MCF 10A (cell line): ENCODE measurements at regions not wholly inside any gene's neighbourhood (a gene's known extent, or its start where the extent isn't known, plus 50 kb on each side); places are given as distances from the start of the nearest gene placed in this dataset.

ENCODE experiments used
- BruUV-seq: library from RNA; stranded (reverse); fragments of 400-500 nt; replicated peaks from 2 replicates; lab custom pipeline; 2021; lab: Mats Ljungman, UMichigan
- CTCF ChIA-PET: fragments of 300-600 bp; sonication (Branson Sonifier 250); formaldehyde crosslinking; extraction: SDS; loops from one replicate; lab custom pipeline; 2021; ENCODE audit warnings: antibody characterized with exemption, inconsistent platforms; lab: Yijun Ruan, JAX
- POLR2A ChIA-PET: fragments of 300-600, 350-650 bp; sonication (Branson Sonifier 250); formaldehyde crosslinking; extraction: SDS; loops from one replicate; lab custom pipeline; 2020; ENCODE audit warnings: antibody characterized with exemption, inconsistent platforms; lab: Yijun Ruan, JAX
- DNase-seq: peaks from one replicate; pipeline ENCODE4 v3.0.0-alpha.2; 2018; ENCODE audit not compliant: unreplicated experiment
- H3K27ac Mint-ChIP-seq: one replicate; pipeline ENCODE4 v1.8.0; 2022; ENCODE audit warnings: mild to moderate bottlenecking, low read depth, mixed read lengths; ENCODE audit not compliant: unreplicated experiment
- H3K27me3 Mint-ChIP-seq: one replicate; pipeline ENCODE4 v1.8.0; 2022; ENCODE audit warnings: mixed read lengths; ENCODE audit not compliant: insufficient read depth, unreplicated experiment
- H3K36me3 Mint-ChIP-seq: one replicate; pipeline ENCODE4 v1.8.0; 2022; ENCODE audit warnings: mild to moderate bottlenecking, moderate library complexity, mixed read lengths; ENCODE audit not compliant: insufficient read depth, unreplicated experiment
- H3K4me1 Mint-ChIP-seq: one replicate; pipeline ENCODE4 v1.8.0; 2022; ENCODE audit warnings: mixed read lengths; ENCODE audit not compliant: insufficient read depth, unreplicated experiment
- H3K4me3 Mint-ChIP-seq: one replicate; pipeline ENCODE4 v1.8.0; 2022; ENCODE audit warnings: mild to moderate bottlenecking, moderate library complexity, mixed read lengths; ENCODE audit not compliant: unreplicated experiment
- H3K9me3 Mint-ChIP-seq: one replicate; pipeline ENCODE4 v1.8.0; 2022; ENCODE audit warnings: mixed read lengths; ENCODE audit not compliant: unreplicated experiment
- CTCF ChIP-seq: fragments of 200-600 bp; IDR thresholded peaks from one replicate; pipeline ENCODE4 v1.8.0; 2022; ENCODE audit warnings: antibody characterized with exemption, mild to moderate bottlenecking; ENCODE audit not compliant: unreplicated experiment
- intact Hi-C: fragments of 100-400 bp; cut with micrococcal nuclease; formaldehyde crosslinking; loops from 2 replicates; pipeline ENCODE4 v1.14.1; 2022

DNA sequence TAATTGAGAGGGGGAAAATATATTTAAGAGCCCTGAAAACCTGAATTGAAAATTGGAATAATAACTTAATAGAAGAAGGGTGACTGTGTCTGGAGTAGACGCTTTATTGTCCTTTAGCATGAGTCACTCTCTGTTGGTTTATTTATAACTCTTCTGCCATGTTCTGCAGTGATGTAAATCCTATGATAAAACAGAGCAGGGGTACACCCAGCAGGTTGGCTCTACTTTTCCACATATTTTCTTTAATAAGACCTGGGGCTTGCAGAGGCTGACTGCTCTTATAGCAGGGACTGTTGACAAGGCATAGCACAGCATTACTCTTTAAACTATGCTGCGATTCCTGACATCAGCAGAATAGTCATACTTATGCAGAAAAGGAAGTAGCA lies 389.9 kb upstream of the PCDH9 start:
- TF ChIP-seq CTCF = no peak
- peak overlapping the region; percentile 8 for H3K27ac Mint-ChIP-seq
- H3K36me3 Mint-ChIP-seq = no peaks in the 10 kb centered on the region
- ChIA-PET POLR2A (interaction anchor here (0.6 kb wide), 1 partner anchor 787 kb away, joined by 3 read pairs; no protein-coding TSS in a partner anchor), CTCF (interaction anchor here (0.6 kb wide), 2 partner anchors 80 to 203 kb away, joined by 4 to 6 read pairs; no protein-coding TSS in a partner anchor)
- intact Hi-C loops = no loop called here
- BruUV-seq = no TSS peak
- no peaks in the 10 kb centered on the region for H3K9me3 Mint-ChIP-seq
- H3K4me1 Mint-ChIP-seq = peaks cover 23% of the 10 kb centered on the region
- no peak overlapping the region for H3K4me3 Mint-ChIP-seq
- H3K27me3 Mint-ChIP-seq = no peaks in the 10 kb centered on the region
- peak; percentile 45 for DNase-seq

DNA sequence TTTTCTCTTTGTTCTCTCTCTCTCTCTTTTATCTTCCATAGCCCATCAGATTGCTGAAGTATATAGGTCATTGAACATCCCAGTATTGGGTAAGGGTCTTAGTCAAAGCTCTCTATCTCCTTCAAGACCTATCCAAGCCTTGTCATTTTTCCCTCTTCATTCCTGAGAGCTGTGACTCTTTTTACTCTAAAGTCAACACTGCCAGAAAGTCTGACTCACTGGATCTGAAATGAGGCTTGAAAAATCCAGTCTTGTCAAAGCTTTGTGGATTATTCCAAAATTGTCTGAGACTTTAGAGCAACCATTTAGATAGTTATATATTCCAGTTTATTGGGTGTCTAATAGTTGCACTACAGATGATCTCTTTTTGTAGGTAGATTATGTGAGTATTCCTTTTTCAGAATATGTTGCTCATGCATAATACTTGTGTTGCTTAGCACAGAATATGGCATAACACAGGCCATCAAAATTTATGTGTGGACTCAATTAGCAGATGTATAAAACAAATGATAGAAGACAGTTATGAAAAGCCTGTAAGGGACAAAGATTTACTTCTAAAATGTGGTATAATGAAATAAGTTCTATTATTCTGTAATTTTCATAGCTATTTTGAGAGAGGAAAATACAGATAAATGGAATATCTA lies 389.3 kb upstream of the PCDH9 start:
- Mint-ChIP-seq H3K27ac (peak overlapping the region; percentile 8), H3K27me3 (no peaks in the 10 kb centered on the region), H3K36me3 (no peaks in the 10 kb centered on the region), H3K4me1 (peaks cover 23% of the 10 kb centered on the region), H3K4me3 (no peak overlapping the region), H3K9me3 (no peaks in the 10 kb centered on the region)
- CTCF ChIA-PET = interaction anchor here (0.5 to 0.7 kb wide), 3 partner anchors 79 to 663 kb away, joined by 3 to 4 read pairs (median 4); no protein-coding TSS in a partner anchor
- POLR2A ChIA-PET = interaction anchor here (0.6 kb wide), 1 partner anchor 787 kb away, joined by 3 read pairs; no protein-coding TSS in a partner anchor
- no TSS peak for BruUV-seq
- TF ChIP-seq CTCF = no peak
- intact Hi-C loops = no loop called here
- peak; percentile 48 for DNase-seq

DNA sequence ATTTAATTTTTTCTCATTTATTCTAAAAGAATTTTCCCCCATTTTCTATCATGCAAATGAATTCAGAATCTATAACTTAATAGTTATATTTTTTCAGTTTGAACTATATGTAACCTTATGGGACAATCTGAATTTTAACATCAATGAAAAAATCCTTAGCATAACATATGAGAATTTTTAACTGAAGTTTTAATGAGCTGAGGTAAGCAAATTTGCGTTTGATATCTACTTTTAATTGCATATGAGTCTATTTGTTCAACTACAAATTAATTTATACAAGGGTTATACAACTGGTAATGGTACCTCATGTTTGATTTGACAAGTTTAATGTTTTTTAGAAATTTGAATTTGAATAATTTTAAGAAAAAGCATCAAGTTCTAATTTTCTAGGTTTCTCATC lies 384.4 kb upstream of the PCDH9 start:
- H3K27ac Mint-ChIP-seq = no peak overlapping the region
- H3K4me3 Mint-ChIP-seq = no peak overlapping the region
- CTCF ChIA-PET = no interaction called here
- no peak for TF ChIP-seq CTCF
- no peaks in the 10 kb centered on the region for H3K27me3 Mint-ChIP-seq
- H3K4me1 Mint-ChIP-seq = peaks cover 14% of the 10 kb centered on the region
- POLR2A ChIA-PET = interaction anchor here (0.6 to 0.7 kb wide), 2 partner anchors 32 to 1319 kb away, joined by 3 read pairs; no protein-coding TSS in a partner anchor
- DNase-seq = no peak
- BruUV-seq = no TSS peak
- H3K9me3 Mint-ChIP-seq = no peaks in the 10 kb centered on the region
- intact Hi-C loops = no loop called here
- no peaks in the 10 kb centered on the region for H3K36me3 Mint-ChIP-seq

- CTCF ChIA-PET = no interaction called here
- TF ChIP-seq CTCF = no peak
- Mint-ChIP-seq H3K36me3 (no peaks in the 10 kb centered on the region), H3K27me3 (no peaks in the 10 kb centered on the region), H3K4me3 (no peak overlapping the region), H3K4me1 (peaks cover 8% of the 10 kb centered on the region), H3K27ac (no peak overlapping the region), H3K9me3 (no peaks in the 10 kb centered on the region)
- intact Hi-C loops = no loop called here
- no peak for DNase-seq
- no TSS peak for BruUV-seq
- POLR2A ChIA-PET = no interaction called here
These were observed 383.9 kb upstream of the PCDH9 start for GRCh38 chr13:67614013-67614412.
